ENCODE measurements at regions not wholly inside any gene's neighbourhood (a gene's known extent, or its start where the extent isn't known, plus 50 kb on each side); places are given as distances from the start of the nearest gene placed in this dataset.

GRCh38 chr1:56068210-56068609, 511.2 kb downstream of the PLPP3 start:
- TF ChIP-seq CTCF (IDR thresholded peaks at IDR 0.05) (no peak), POLR2A (IDR thresholded peaks at IDR 0.05) (no peak)

Measured in testis (tissue), 2 donors.